ENCODE measurements at regions not wholly inside any gene's neighbourhood (a gene's known extent, or its start where the extent isn't known, plus 50 kb on each side); places are given as distances from the start of the nearest gene placed in this dataset.

DNA sequence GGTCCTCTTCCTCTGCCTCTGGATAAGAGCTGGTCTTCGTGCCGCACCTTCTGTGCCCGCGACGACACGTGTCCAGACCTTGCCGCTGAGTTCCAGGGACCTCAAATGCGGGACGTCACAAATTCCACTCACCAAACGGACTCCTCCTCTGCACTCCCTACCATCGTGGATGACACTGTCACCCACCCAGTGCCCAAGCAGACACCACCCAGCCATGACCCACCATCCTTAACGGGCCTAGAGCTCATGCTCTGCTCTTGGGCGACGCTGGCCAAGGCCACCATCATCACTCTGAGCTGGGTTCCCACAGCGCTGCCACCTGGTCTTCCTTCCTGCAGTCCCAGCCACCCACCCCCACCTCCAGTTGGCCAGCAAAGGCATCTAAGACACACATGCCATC is 96.4 kb upstream of the RPL38 start:
- TF ChIP-seq MYC (CRISPR knock-in tag; IDR thresholded peaks at IDR 0.05; ENCODE audit: borderline replicate concordance) (no peak), ZNF235 (CRISPR knock-in tag; IDR thresholded peaks at IDR 0.05; ENCODE audit: borderline replicate concordance) (no peak), POLR2A (IDR thresholded peaks at IDR 0.05; ENCODE audit: insufficient read depth in 1 of 2, low read depth in 2 of 2, low read length in 2 of 2) (no peak)

All from HepG2 (cell line).